ENCODE measurements at regions not wholly inside any gene's neighbourhood (a gene's known extent, or its start where the extent isn't known, plus 50 kb on each side); places are given as distances from the start of the nearest gene placed in this dataset.

DNA sequence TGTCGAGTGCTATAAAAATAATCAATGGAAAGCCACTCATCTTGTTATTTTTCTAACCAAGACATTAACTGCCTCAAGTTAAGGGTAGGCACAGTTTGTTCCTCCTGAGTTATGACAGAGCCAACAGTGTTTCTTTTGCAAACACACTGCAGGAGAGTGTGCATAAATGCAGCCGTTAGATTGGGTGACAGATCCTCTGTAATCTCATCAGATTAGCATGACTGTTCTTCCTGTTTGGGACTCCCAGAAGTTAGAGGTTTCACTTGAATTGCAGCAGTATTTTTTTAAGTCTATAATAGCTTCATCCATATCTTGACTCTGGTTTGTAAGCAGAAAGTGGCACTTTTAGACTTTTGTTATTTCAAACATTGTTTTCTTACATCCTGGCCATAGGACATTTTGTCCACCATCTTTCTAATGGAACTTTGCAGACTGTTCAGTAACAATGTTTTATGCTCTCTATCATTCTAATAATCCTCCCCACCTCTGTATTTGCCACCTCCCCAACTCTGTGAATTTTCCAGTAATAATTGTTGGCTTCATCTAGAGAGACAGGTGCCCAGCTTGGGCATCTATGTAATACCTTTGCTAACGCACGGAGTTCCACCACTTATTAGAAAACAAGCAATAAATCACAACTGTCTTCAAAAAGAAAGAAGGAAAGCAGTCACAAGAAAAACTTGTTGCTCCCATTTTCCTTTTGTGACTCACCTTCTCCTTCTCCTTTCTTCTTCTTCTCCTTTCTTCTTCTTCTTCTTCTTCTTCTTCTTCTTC lies 560.0 kb downstream of the ADCYAP1 start:
- TF ChIP-seq, protein P1, sequence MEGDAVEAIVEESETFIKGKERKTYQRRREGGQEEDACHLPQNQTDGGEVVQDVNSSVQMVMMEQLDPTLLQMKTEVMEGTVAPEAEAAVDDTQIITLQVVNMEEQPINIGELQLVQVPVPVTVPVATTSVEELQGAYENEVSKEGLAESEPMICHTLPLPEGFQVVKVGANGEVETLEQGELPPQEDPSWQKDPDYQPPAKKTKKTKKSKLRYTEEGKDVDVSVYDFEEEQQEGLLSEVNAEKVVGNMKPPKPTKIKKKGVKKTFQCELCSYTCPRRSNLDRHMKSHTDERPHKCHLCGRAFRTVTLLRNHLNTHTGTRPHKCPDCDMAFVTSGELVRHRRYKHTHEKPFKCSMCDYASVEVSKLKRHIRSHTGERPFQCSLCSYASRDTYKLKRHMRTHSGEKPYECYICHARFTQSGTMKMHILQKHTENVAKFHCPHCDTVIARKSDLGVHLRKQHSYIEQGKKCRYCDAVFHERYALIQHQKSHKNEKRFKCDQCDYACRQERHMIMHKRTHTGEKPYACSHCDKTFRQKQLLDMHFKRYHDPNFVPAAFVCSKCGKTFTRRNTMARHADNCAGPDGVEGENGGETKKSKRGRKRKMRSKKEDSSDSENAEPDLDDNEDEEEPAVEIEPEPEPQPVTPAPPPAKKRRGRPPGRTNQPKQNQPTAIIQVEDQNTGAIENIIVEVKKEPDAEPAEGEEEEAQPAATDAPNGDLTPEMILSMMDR (IDR thresholded peaks at IDR 0.05), result no peak

- TF ChIP-seq, protein P1 (IDR thresholded peaks at IDR 0.05), result no peak
These were observed 561.4 kb downstream of the ADCYAP1 start for GRCh38 chr18:1466035-1466434.

DNA sequence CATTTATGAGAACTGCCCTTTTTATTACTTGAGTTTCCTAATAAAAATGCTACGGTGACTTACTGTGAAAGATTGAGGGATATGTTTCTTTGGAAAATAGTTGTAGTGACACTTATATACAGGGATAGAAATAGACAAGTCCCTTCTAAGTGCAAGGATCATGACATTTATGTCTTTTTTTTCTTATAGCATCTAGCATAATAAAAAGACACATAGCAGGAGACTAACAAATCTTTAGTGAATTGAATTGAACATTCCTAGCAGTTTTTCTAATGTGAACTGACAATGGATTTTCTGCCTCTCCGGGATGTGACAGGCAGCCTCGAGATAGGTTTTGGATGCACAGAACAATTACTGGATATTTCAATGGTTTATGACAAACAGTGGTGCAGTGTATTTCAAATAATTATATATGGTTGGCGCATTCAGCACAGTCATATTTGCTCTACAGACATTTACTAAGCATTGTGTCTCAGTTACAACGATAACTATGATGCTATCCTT lies 562.8 kb downstream of the ADCYAP1 start:
- TF ChIP-seq, protein P1 (IDR thresholded peaks at IDR 0.05), result no peak

DNA sequence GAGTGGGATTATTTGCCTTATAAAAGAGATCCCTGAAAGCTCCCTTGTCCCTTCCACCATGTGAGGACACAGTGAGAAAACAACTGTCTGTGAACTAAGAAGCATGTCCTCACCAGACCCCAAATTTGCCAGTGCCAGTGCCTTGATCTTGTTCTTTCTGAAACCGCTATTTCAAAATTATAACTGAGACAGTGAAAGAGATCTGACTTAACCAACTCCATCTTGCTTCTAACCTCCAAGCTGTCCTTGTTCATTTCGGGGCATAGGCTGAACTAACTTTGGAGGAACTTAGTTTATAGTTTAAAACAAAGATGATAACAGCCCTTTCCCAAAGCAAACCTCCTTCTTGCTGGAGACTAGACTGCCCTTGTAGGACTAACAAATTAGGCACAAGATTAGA lies 563.9 kb downstream of the ADCYAP1 start:
- TF ChIP-seq, protein P1 (IDR thresholded peaks at IDR 0.05), result no peak

- TF ChIP-seq, protein P1 (IDR thresholded peaks at IDR 0.05), result no peak
These were observed 571.2 kb downstream of the ADCYAP1 start for GRCh38 chr18:1475867-1476266.

- TF ChIP-seq, protein P1 (IDR thresholded peaks at IDR 0.05), result no peak
These were observed 575.6 kb downstream of the ADCYAP1 start for GRCh38 chr18:1480309-1480708.

GRCh38 chr18:1481577-1481976 lies 576.9 kb downstream of the ADCYAP1 start:
- TF ChIP-seq, protein P1 (IDR thresholded peaks at IDR 0.05), result no peak

Measured in LNCAP (cell line).